HepG2 (cell line): ENCODE measurements at regions not wholly inside any gene's neighbourhood (a gene's known extent, or its start where the extent isn't known, plus 50 kb on each side); places are given as distances from the start of the nearest gene placed in this dataset.

Experiments
- ATAC-seq: fragments of 200-7000 bp; cut with Tn5 transposase; 3 replicates; pipeline ENCODE4 v1.9.1; 2020; ENCODE audit warnings: mild to moderate bottlenecking, moderate library complexity
- BruUV-seq: library from RNA; stranded (reverse); fragments of 400-500 nt; replicated peaks from 2 replicates; lab custom pipeline; 2021; lab: Mats Ljungman, UMichigan
- CTCF ChIA-PET: fragments of 300-600 bp; formaldehyde crosslinking; extraction: SDS; loops from one replicate; lab custom pipeline; 2021; ENCODE audit warnings: low total read pairs, inconsistent platforms, low intra/inter-chr PET ratio; lab: Yijun Ruan, JAX
- POLR2A ChIA-PET: fragments of 350-600 bp; sonication (Branson Sonifier 250); formaldehyde crosslinking; loops from one replicate; lab custom pipeline; 2020; ENCODE audit warnings: antibody characterized with exemption, inconsistent platforms; lab: Yijun Ruan, JAX
- DNase-seq: peaks from one replicate; pipeline ENCODE4 v3.0.0-alpha.2; 2015; ENCODE audit warnings: low spot score
- FAIRE-seq: peaks from 3 replicates; lab custom pipeline; 2011; peaks lifted over from hg19 to GRCh38; lab: Jason Lieb, UNC
- H2AFZ ChIP-seq: one replicate; pipeline ENCODE4 v1.6.1; 2011; ENCODE audit warnings: low read length, inconsistent platforms
- H3K27ac ChIP-seq: fragments of 300-600 bp; 3 replicates; pipeline ENCODE4 v1.8.0; 2011; ENCODE audit warnings: mixed run types, mild to moderate bottlenecking, mixed read lengths, low read length, inconsistent platforms; ENCODE audit not compliant: insufficient read depth; ENCODE audit errors: extremely low read length
- H3K27me3 ChIP-seq, 2 experiments: fragments of 200-600 bp in 1 of 2; 2 replicates in 1 of 2; 3 replicates in 1 of 2; pipeline versions ENCODE4 v1.6.0 to v1.8.0; 2011; ENCODE audit warnings: low read length in 2 of 2, mild to moderate bottlenecking in 2 of 2, moderate library complexity in 2 of 2, inconsistent platforms in 1 of 2; ENCODE audit not compliant: insufficient read depth in 2 of 2, control insufficient read depth in 1 of 2
- H3K36me3 ChIP-seq, 2 experiments: fragments of 200-600 bp in 1 of 2; replicated peaks in 1 of 2; 2 replicates in 1 of 2; 3 replicates in 1 of 2; pipeline versions ENCODE4 v1.5.1 to v1.8.0; 2011; ENCODE audit warnings: low read length in 2 of 2, inconsistent platforms in 1 of 2; ENCODE audit not compliant: insufficient read depth in 2 of 2, control insufficient read depth in 1 of 2
- H3K4me1 ChIP-seq: 2 replicates; pipeline ENCODE4 v1.5.1; 2012; ENCODE audit warnings: low read length, inconsistent platforms; ENCODE audit not compliant: insufficient read depth
- H3K4me2 ChIP-seq: 2 replicates; pipeline ENCODE4 v1.6.0; 2011; ENCODE audit warnings: low read depth, low read length, inconsistent platforms
- H3K4me3 ChIP-seq, 3 experiments: fragments of 200-600 bp in 1 of 3; sonication (generic), shearing (Covaris generic) in 1 of 3; replicated peaks in 1 of 3; 2 replicates each; pipeline ENCODE4 v1.5.1; 2011 to 2016; ENCODE audit warnings: low read length in 3 of 3, inconsistent platforms in 2 of 3, low read depth in 2 of 3, mild to moderate bottlenecking in 2 of 3, control low read depth in 1 of 3, mixed read lengths in 1 of 3; ENCODE audit not compliant: insufficient read depth in 1 of 3
- H3K79me2 ChIP-seq: one replicate; pipeline ENCODE4 v1.6.1; 2011; ENCODE audit warnings: low read length, inconsistent platforms; ENCODE audit not compliant: insufficient read depth
- H3K9ac ChIP-seq: 2 replicates; pipeline ENCODE4 v1.6.0; 2011; ENCODE audit warnings: mild to moderate bottlenecking, low read depth, low read length, inconsistent platforms; ENCODE audit not compliant: insufficient read depth
- H3K9me3 ChIP-seq: 2 replicates; pipeline ENCODE4 v1.5.1; 2012; ENCODE audit warnings: mild to moderate bottlenecking, low read length
- H4K20me1 ChIP-seq: 2 replicates; pipeline ENCODE4 v1.6.0; 2011; ENCODE audit warnings: inconsistent platforms, mild to moderate bottlenecking, low read length, moderate library complexity; ENCODE audit not compliant: insufficient read depth
- AHR ChIP-seq: IDR thresholded peaks from 2 replicates; pipeline ENCODE4 v1.6.1; 2018; ENCODE audit warnings: missing genetic modification reagents, missing compliant biosample characterization
- CBX2 ChIP-seq, 2 experiments: fragments of 200-600 bp in 1 of 2; sonication (generic); formaldehyde crosslinking in 1 of 2; IDR thresholded peaks; 2 replicates each; pipeline versions ENCODE4 v1.7.0 to v1.8.1; 2018 to 2022; ENCODE audit warnings: low read depth in 2 of 2, low read length in 1 of 2, mild to moderate bottlenecking in 1 of 2, missing genetic modification reagents in 1 of 2
- CENPT ChIP-seq: sonication (generic); formaldehyde crosslinking; IDR thresholded peaks from 2 replicates; pipeline ENCODE4 v1.8.0; 2022; ENCODE audit warnings: low read depth, mild to moderate bottlenecking, moderate library complexity, missing genetic modification reagents
- DDIT3 ChIP-seq: sonication (generic); formaldehyde crosslinking; IDR thresholded peaks from 2 replicates; pipeline ENCODE4 v1.4.0; 2020; ENCODE audit warnings: mild to moderate bottlenecking, missing genetic modification reagents
- DRAP1 ChIP-seq: IDR thresholded peaks from 2 replicates; pipeline ENCODE4 v1.6.1; 2016; ENCODE audit warnings: missing genetic modification reagents, missing compliant biosample characterization
- E2F1 ChIP-seq: sonication (generic); formaldehyde crosslinking; IDR thresholded peaks from 2 replicates; pipeline ENCODE4 v1.5.0; 2020; ENCODE audit warnings: missing genetic modification reagents
- REPIN1 ChIP-seq: sonication (generic); formaldehyde crosslinking; IDR thresholded peaks from 2 replicates; pipeline ENCODE4 v1.8.0; 2022; ENCODE audit warnings: missing genetic modification reagents, low read depth, mild to moderate bottlenecking, borderline replicate concordance
- SAFB2 ChIP-seq: sonication (generic); formaldehyde crosslinking; IDR thresholded peaks from 2 replicates; pipeline ENCODE4 v1.5.1; 2020; ENCODE audit warnings: missing genetic modification reagents, low read depth, mild to moderate bottlenecking, borderline replicate concordance
- SIN3A ChIP-seq: IDR thresholded peaks from 2 replicates; pipeline ENCODE4 v1.6.1; 2011; ENCODE audit warnings: low read depth, mild to moderate bottlenecking, control low read depth, low read length, borderline replicate concordance
- SNAI1 ChIP-seq: sonication (generic); formaldehyde crosslinking; IDR thresholded peaks from 2 replicates; pipeline ENCODE4 v1.5.0; 2020; ENCODE audit warnings: mild to moderate bottlenecking, missing genetic modification reagents, borderline replicate concordance
- ZFP1 ChIP-seq: IDR thresholded peaks from 2 replicates; pipeline ENCODE4 v1.6.1; 2016
- ZNF232 ChIP-seq: sonication (generic); formaldehyde crosslinking; IDR thresholded peaks from 2 replicates; pipeline ENCODE4 v1.4.0; 2020; ENCODE audit warnings: missing genetic modification reagents, borderline replicate concordance
- ZNF597 ChIP-seq: sonication (generic); formaldehyde crosslinking; IDR thresholded peaks from 2 replicates; pipeline ENCODE4 v1.5.0; 2020; ENCODE audit warnings: missing genetic modification reagents
- WGBS: methylation state at CpG from one replicate; pipeline ENCODE4 v1.1.6; 2017; ENCODE audit warnings: low lambda C conversion rate; 5-methylcytosine and 5-hydroxymethylcytosine counted together
- in situ Hi-C: cut with HindIII; loops from 2 replicates; pipeline ENCODE4 v1.10.0; 2017; ENCODE audit warnings: low pct_unique_long_range_greater_than_20kb; ENCODE audit not compliant: extremely low pct_ligation_motif_present
- intact Hi-C: fragments of 100-400 bp; cut with micrococcal nuclease; formaldehyde crosslinking; loops from one replicate; pipeline ENCODE4 v1.10.0; 2022; ENCODE audit not compliant: unreplicated experiment

- H3K4me2 ChIP-seq: no peak overlapping the region
- peaks cover 2 to 15% of the 10 kb centered on the region in 2 experiments; a peak in 3 of 5 replicates for H3K27me3 ChIP-seq
- H3K36me3 ChIP-seq: no peaks in the 10 kb centered on the region
- H4K20me1 ChIP-seq: no peaks in the 10 kb centered on the region
- no peaks in the 10 kb centered on the region for H3K4me1 ChIP-seq
- ChIA-PET CTCF (no interaction called here), POLR2A (no interaction called here)
- intact Hi-C loops: no loop called here
- WGBS: 29% methylated on average over 3 of the region's 3 CpGs
- ATAC-seq: no peak
- in situ Hi-C loops: no loop called here
- no peak overlapping the region for H2AFZ ChIP-seq
- no peak overlapping the region for H3K4me3 ChIP-seq
- no peak for FAIRE-seq
- H3K9me3 ChIP-seq: no peaks in the 10 kb centered on the region
- no TSS peak for BruUV-seq
- H3K27ac ChIP-seq: no peak overlapping the region
- DNase-seq: no peak
- H3K9ac ChIP-seq: no peak overlapping the region
- no peak for TF ChIP-seq SNAI1 (CRISPR knock-in tag)
- no peak for TF ChIP-seq E2F1 (CRISPR knock-in tag)
- TF ChIP-seq ZFP1 (CRISPR knock-in tag): no peak
- no peak for TF ChIP-seq CENPT (CRISPR knock-in tag)
- TF ChIP-seq SIN3A: no peak
- TF ChIP-seq, all 625 proteins: peak for 0
- no peaks in the 10 kb centered on the region for H3K79me2 ChIP-seq
Observed at GRCh38 chr22:22988150-22988549, 82.2 kb upstream of the GNAZ start.

- no peak for FAIRE-seq
Observed at GRCh38 chr22:22988785-22989184, 81.5 kb upstream of the GNAZ start.

More at GRCh38 chr22:22988785-22989184, 81.5 kb upstream of the GNAZ start:
- no peak for ATAC-seq
- Histone ChIP-seq H3K27ac (no peak overlapping the region), H2AFZ (no peak overlapping the region), H3K27me3 (peaks cover 2 to 18% of the 10 kb centered on the region in 2 experiments; a peak in 3 of 5 replicates), H3K4me1 (no peaks in the 10 kb centered on the region), H4K20me1 (no peaks in the 10 kb centered on the region), H3K36me3 (no peaks in the 10 kb centered on the region), H3K79me2 (no peaks in the 10 kb centered on the region), H3K9me3 (no peaks in the 10 kb centered on the region), H3K4me3 (no peak overlapping the region), H3K9ac (no peak overlapping the region), H3K4me2 (no peak overlapping the region)
- intact Hi-C loops (no loop called here), in situ Hi-C loops (no loop called here)
- no peak for TF ChIP-seq SAFB2 (CRISPR knock-in tag)
- TF ChIP-seq ZNF232 (CRISPR knock-in tag): no peak
- no peak for TF ChIP-seq AHR
- TF ChIP-seq REPIN1 (CRISPR knock-in tag): no peak
- no peak for TF ChIP-seq DRAP1 (CRISPR knock-in tag)
- no peak for TF ChIP-seq CBX2 (IDR thresholded peaks at IDR 0.05; ENCODE audit: low read depth, low read length)
- TF ChIP-seq CBX2 (CRISPR knock-in tag; IDR thresholded peaks at IDR 0.05; ENCODE audit: low read depth): no peak
- no peak for TF ChIP-seq ZNF597
- TF ChIP-seq DDIT3: no peak
- 9% methylated on average over 3 of the region's 3 CpGs for WGBS
- BruUV-seq: no TSS peak
- POLR2A ChIA-PET: no interaction called here
- CTCF ChIA-PET: no interaction called here
- DNase-seq: no peak
